Natural killer cell (primary cell): ENCODE measurements at regions not wholly inside any gene's neighbourhood (a gene's known extent, or its start where the extent isn't known, plus 50 kb on each side); places are given as distances from the start of the nearest gene placed in this dataset.
"Not testable (repeated sequence)": the region's sequence is repeated elsewhere in the genome, so short reads cannot be mapped to it uniquely, and the experiment has no call there.

Source experiments
- ATAC-seq, 3 donors: fragments of 150-1000 bp in 2 of 3; fragments of 200-7000 bp in 1 of 3; cut with Tn5 transposase; 1 replicate in 1 of 3; 2 replicates in 2 of 3; pipeline ENCODE4 v1.10.0; 2021; ENCODE audit warnings: mild to moderate bottlenecking in 2 of 3, moderate library complexity in 2 of 3
- DNase-seq, 2 donors: peaks; one replicate each; pipeline versions ENCODE4 v3.0.0 to v3.0.0-alpha.2; 2013 to 2021; ENCODE audit warnings: mixed read lengths in 1 of 2
- H3K27ac ChIP-seq: one replicate; pipeline ENCODE4 v1.5.1; 2013; ENCODE audit warnings: mild to moderate bottlenecking, low read length
- H3K27me3 ChIP-seq: one replicate; pipeline ENCODE4 v1.6.1; 2013; ENCODE audit warnings: low read length; ENCODE audit not compliant: control insufficient read depth, insufficient read depth
- H3K36me3 ChIP-seq: one replicate; pipeline ENCODE4 v1.6.1; 2013; ENCODE audit warnings: low read length; ENCODE audit not compliant: control insufficient read depth, insufficient read depth
- H3K4me1 ChIP-seq: one replicate; pipeline ENCODE4 v1.6.1; 2013; ENCODE audit warnings: low read length; ENCODE audit not compliant: control insufficient read depth, insufficient read depth
- H3K4me3 ChIP-seq: one replicate; pipeline ENCODE4 v1.5.1; 2013; ENCODE audit warnings: low read length
- H3K9me3 ChIP-seq: one replicate; pipeline ENCODE4 v1.6.1; 2013; ENCODE audit warnings: low read length; ENCODE audit not compliant: control insufficient read depth, insufficient read depth
- H3K27ac Mint-ChIP-seq, 2 donors: one replicate each; pipeline ENCODE4 v1.8.0; 2022; ENCODE audit warnings: mild to moderate bottlenecking in 2 of 2, mixed read lengths in 2 of 2, moderate library complexity in 1 of 2
- H3K27me3 Mint-ChIP-seq, 2 donors: one replicate each; pipeline ENCODE4 v1.8.0; 2022; ENCODE audit warnings: low read depth in 2 of 2, mixed read lengths in 2 of 2
- H3K36me3 Mint-ChIP-seq: one replicate; pipeline ENCODE4 v1.8.0; 2022; ENCODE audit warnings: mixed read lengths
- H3K4me1 Mint-ChIP-seq, 2 donors: one replicate each; pipeline ENCODE4 v1.8.0; 2022; ENCODE audit warnings: mixed read lengths in 2 of 2
- H3K4me3 Mint-ChIP-seq: one replicate; pipeline ENCODE4 v1.8.0; 2022; ENCODE audit warnings: mild to moderate bottlenecking, moderate library complexity, mixed read lengths
- H3K9me3 Mint-ChIP-seq, 2 donors: one replicate each; pipeline ENCODE4 v1.8.0; 2022; ENCODE audit warnings: mixed read lengths in 2 of 2
- CTCF ChIP-seq: fragments of 200-600 bp; IDR thresholded peaks from one replicate; pipeline ENCODE4 v1.8.0; 2022; ENCODE audit warnings: antibody characterized with exemption
- whole genome bisulfite sequencing: methylation state at CpG from one replicate; pipeline ENCODE4 v1.1.7; 2013; ENCODE audit warnings: missing lambda C conversion rate; ENCODE audit not compliant: insufficient coverage; 5-methylcytosine and 5-hydroxymethylcytosine counted together
- intact Hi-C: fragments of 100-400 bp; cut with micrococcal nuclease; formaldehyde crosslinking; loops from one replicate; pipeline ENCODE4 v1.14.2; 2022

DNA sequence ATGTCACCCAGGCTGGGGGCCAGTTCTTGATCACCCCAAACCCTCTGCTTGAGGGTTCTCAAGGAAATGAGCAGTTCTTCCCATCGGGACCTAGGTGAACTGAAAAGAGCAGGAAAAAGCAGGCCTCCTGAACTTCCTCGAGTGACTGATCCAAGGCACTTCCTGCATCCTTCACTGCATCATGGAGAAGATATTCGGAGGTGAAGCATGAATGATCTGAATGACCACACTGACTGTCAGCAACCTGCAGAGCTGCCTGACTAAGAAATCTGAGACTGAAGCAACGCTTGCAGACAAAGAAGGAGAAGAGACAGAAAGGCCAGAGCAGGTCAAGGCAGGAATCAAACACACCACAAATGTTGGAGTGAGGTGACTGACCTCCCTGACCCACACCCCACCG is 420.2 kb downstream of the AGTPBP1 start:
- Histone ChIP-seq H3K27me3 (no peaks in the 10 kb centered on the region), H3K36me3 (no peaks in the 10 kb centered on the region), H3K4me1 (no peaks in the 10 kb centered on the region), H3K4me3 (no peak overlapping the region), H3K27ac (no peak overlapping the region), H3K9me3 (peaks cover 4% of the 10 kb centered on the region)
- H3K27ac Mint-ChIP-seq = no peak overlapping the region
- H3K9me3 Mint-ChIP-seq = peaks cover 2 to 3% of the 10 kb centered on the region in 2 donors
- intact Hi-C loops = no loop called here
- H3K4me3 Mint-ChIP-seq = no peak overlapping the region
- H3K27me3 Mint-ChIP-seq = peaks cover 14 to 18% of the 10 kb centered on the region in 2 donors
- ATAC-seq (no peak), DNase-seq (no peak)
- no peaks in the 10 kb centered on the region for H3K4me1 Mint-ChIP-seq
- H3K36me3 Mint-ChIP-seq = peaks cover 10% of the 10 kb centered on the region
- 81% methylated on average over 5 of the region's 5 CpGs for WGBS
- TF ChIP-seq CTCF = no peak

GRCh38 chr9:85319936-85320656 is 421.7 kb downstream of the AGTPBP1 start:
- Histone ChIP-seq H3K27me3 (no peaks in the 10 kb centered on the region), H3K9me3 (peaks cover 4% of the 10 kb centered on the region), H3K4me3 (no peak overlapping the region), H3K36me3 (no peaks in the 10 kb centered on the region), H3K27ac (no peak overlapping the region), H3K4me1 (no peaks in the 10 kb centered on the region)
- Mint-ChIP-seq H3K36me3 (peaks cover under 1% of the 10 kb centered on the region), H3K4me3 (no peak overlapping the region), H3K27ac (no peak overlapping the region), H3K4me1 (no peaks in the 10 kb centered on the region), H3K27me3 (peaks cover 9 to 19% of the 10 kb centered on the region in 2 donors), H3K9me3 (no peaks in the 10 kb centered on the region)
- ATAC-seq (no peak), DNase-seq (no peak)
- no peak for TF ChIP-seq CTCF
- WGBS = 100% methylated on average over 2 of the region's 2 CpGs
- intact Hi-C loops = no loop called here

DNA sequence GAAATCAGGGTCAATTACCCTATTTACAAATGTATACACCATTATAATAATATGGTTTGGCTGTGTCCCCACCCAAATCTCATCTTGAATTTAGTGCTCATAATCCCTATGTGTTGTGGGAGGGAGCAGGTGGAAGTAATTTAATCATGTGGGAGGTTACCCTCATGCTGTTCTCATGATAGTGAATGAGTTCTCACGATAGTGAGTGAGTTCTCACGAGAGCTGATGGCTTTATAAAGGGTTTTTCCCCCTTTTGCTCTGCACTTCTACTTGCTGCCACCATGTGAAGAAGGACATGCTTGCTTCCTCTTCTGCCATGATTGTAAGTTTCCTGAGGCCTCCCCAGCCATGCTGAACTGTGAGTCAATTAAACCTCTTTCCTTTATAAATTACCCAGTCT is 426.2 kb downstream of the AGTPBP1 start:
- H3K9me3 Mint-ChIP-seq, H3K4me3 Mint-ChIP-seq, H3K9me3 ChIP-seq, H3K27me3 ChIP-seq, H3K4me3 ChIP-seq, intact Hi-C loops, H3K4me1 ChIP-seq, H3K36me3 ChIP-seq, H3K27ac ChIP-seq, H3K4me1 Mint-ChIP-seq, H3K36me3 Mint-ChIP-seq, DNase-seq, ATAC-seq, H3K27ac Mint-ChIP-seq: not testable (repeated sequence)
- WGBS = 85% methylated on average over 2 of the region's 2 CpGs
- H3K27me3 Mint-ChIP-seq = peaks cover 5 to 39% of the 10 kb centered on the region in 2 donors

GRCh38 chr9:85310573-85310972 is 431.2 kb downstream of the AGTPBP1 start:
- Mint-ChIP-seq H3K9me3 (peaks cover 0 to 6% of the 10 kb centered on the region in 2 donors), H3K4me3 (no peak overlapping the region), H3K27me3 (peaks cover 11 to 30% of the 10 kb centered on the region in 2 donors), H3K27ac (no peak overlapping the region), H3K36me3 (peaks cover 9% of the 10 kb centered on the region), H3K4me1 (no peaks in the 10 kb centered on the region)
- Histone ChIP-seq H3K9me3 (peaks cover 6% of the 10 kb centered on the region), H3K36me3 (no peaks in the 10 kb centered on the region), H3K4me3 (no peak overlapping the region), H3K4me1 (no peaks in the 10 kb centered on the region), H3K27me3 (no peaks in the 10 kb centered on the region), H3K27ac (no peak overlapping the region)
- TF ChIP-seq CTCF = no peak
- intact Hi-C loops = no loop called here
- DNase-seq (no peak), ATAC-seq (no peak)
